Memory B cell (primary cell): ENCODE measurements at regions not wholly inside any gene's neighbourhood (a gene's known extent, or its start where the extent isn't known, plus 50 kb on each side); places are given as distances from the start of the nearest gene placed in this dataset.

Experiments used
- ATAC-seq: fragments of 150-1000 bp; cut with Tn5 transposase; 2 replicates; pipeline ENCODE4 v1.10.0; 2021; ENCODE audit warnings: low read depth, mild to moderate bottlenecking, moderate library complexity
- DNase-seq, 2 donors: peaks; one replicate each; pipeline ENCODE4 v3.0.0; 2022; ENCODE audit warnings: low spot score in 2 of 2
- H3K27ac Mint-ChIP-seq: one replicate; pipeline ENCODE4 v1.8.0; 2022; ENCODE audit warnings: mild to moderate bottlenecking, moderate library complexity, mixed read lengths
- H3K27me3 Mint-ChIP-seq: one replicate; pipeline ENCODE4 v1.8.0; 2022; ENCODE audit warnings: mixed read lengths
- H3K36me3 Mint-ChIP-seq: one replicate; pipeline ENCODE4 v1.8.0; 2022; ENCODE audit warnings: mild to moderate bottlenecking, mixed read lengths
- H3K4me1 Mint-ChIP-seq: one replicate; pipeline ENCODE4 v1.8.0; 2022; ENCODE audit warnings: mixed read lengths
- H3K4me3 Mint-ChIP-seq: one replicate; pipeline ENCODE4 v1.8.0; 2022; ENCODE audit warnings: mild to moderate bottlenecking, moderate library complexity, mixed read lengths
- H3K9me3 Mint-ChIP-seq: one replicate; pipeline ENCODE4 v1.8.0; 2022; ENCODE audit warnings: mixed read lengths

DNA sequence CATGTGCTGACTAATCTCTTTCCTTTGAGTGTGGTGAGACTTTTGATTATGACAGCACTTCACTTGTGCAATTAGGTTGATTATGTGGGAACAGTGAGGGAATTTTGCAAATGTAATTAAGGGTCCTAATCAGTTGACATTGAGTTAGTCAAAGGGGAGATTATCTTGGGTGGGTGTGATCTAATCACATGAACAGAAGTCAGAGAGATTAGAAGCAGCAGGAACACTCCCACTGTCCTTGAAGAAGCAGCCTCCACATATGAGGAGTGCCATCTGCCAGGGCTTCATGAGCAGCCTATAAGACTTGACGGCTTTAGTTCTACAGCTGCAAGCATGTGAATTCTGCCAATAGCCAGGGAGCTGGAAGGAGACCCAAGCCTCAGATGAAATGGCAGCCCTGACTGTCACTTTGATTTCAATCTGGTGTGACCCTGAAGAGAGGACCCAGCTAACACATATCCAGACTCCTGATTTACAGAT is 89.4 kb upstream of the APCDD1 start:
- no peak for DNase-seq
- Mint-ChIP-seq H3K4me1 (no peaks in the 10 kb centered on the region), H3K36me3 (peaks cover 4% of the 10 kb centered on the region), H3K27me3 (peaks cover 12% of the 10 kb centered on the region), H3K27ac (no peak overlapping the region), H3K4me3 (no peak overlapping the region), H3K9me3 (peaks cover 10% of the 10 kb centered on the region)
- ATAC-seq: no peak

- ATAC-seq: no peak
Observed at GRCh38 chr18:10365901-10366300, 88.5 kb upstream of the APCDD1 start.

DNA sequence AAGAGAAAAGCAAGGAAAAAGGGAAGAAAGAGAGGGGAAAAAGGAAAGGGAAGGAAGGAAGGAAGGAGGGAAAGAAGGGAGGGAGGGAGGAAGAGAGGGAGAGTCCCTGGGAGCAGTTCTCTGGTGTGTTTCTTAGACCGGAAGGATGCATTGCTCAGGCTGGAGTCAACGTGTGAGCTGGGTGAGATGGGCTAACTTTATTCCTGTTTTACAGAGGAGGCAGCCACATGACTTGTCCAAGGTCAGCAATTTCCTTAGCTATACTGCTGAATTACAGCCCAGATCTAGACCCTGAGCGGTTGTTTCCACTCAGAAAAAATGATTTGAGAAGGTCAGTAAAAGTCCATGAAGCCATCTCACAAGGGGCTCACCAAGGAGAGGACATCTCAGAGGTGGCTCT is 86.6 kb upstream of the APCDD1 start:
- peaks cover 4% of the 10 kb centered on the region for H3K36me3 Mint-ChIP-seq
- H3K4me1 Mint-ChIP-seq: no peaks in the 10 kb centered on the region
- H3K4me3 Mint-ChIP-seq: no peak overlapping the region
- ATAC-seq (no peak), DNase-seq (no peak)
- H3K9me3 Mint-ChIP-seq: peaks cover 8% of the 10 kb centered on the region
- peaks cover 12% of the 10 kb centered on the region for H3K27me3 Mint-ChIP-seq
- no peak overlapping the region for H3K27ac Mint-ChIP-seq

More at GRCh38 chr18:10365901-10366300, 88.5 kb upstream of the APCDD1 start:
- Mint-ChIP-seq H3K36me3 (peaks cover 4% of the 10 kb centered on the region), H3K4me3 (no peak overlapping the region), H3K4me1 (no peaks in the 10 kb centered on the region), H3K27me3 (peaks cover 12% of the 10 kb centered on the region), H3K27ac (no peak overlapping the region), H3K9me3 (peaks cover 10% of the 10 kb centered on the region)
- no peak for DNase-seq

GRCh38 chr18:10368456-10369453 is 85.7 kb upstream of the APCDD1 start:
- no peak overlapping the region for H3K27ac Mint-ChIP-seq
- peaks cover 12% of the 10 kb centered on the region for H3K27me3 Mint-ChIP-seq
- DNase-seq (no peak), ATAC-seq (no peak)
- H3K4me3 Mint-ChIP-seq: no peak overlapping the region
- no peaks in the 10 kb centered on the region for H3K4me1 Mint-ChIP-seq
- H3K9me3 Mint-ChIP-seq: peaks cover 5% of the 10 kb centered on the region
- H3K36me3 Mint-ChIP-seq: peaks cover 4% of the 10 kb centered on the region

DNA sequence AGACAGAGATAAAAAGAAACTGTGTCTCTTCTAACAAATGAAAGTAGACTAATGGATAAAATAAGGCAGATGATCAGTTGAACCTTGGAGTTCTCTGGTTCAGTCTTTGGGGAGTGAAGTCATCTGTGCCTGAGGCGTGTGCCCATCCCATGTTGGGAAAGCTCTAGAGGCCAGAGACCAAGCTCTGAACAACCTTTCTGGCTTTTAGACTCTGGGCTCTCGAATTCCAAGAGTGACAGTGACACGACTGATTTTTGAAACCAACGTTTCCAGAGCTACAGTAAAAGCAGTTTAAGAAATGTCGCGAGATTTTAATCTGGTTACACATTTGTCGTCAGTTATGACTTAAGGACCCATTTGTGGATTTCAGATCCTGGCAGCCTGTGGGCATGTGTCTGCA is 83.7 kb upstream of the APCDD1 start:
- DNase-seq (no peak), ATAC-seq (no peak)
- Mint-ChIP-seq H3K36me3 (peaks cover 2% of the 10 kb centered on the region), H3K4me1 (no peaks in the 10 kb centered on the region), H3K27ac (no peak overlapping the region), H3K4me3 (no peak overlapping the region), H3K9me3 (no peaks in the 10 kb centered on the region), H3K27me3 (peaks cover 12% of the 10 kb centered on the region)

GRCh38 chr18:10371165-10371564 is 83.3 kb upstream of the APCDD1 start:
- peaks cover 2% of the 10 kb centered on the region for H3K36me3 Mint-ChIP-seq
- H3K9me3 Mint-ChIP-seq: no peaks in the 10 kb centered on the region
- no peak overlapping the region for H3K27ac Mint-ChIP-seq

GRCh38 chr18:10374195-10374594 is 80.2 kb upstream of the APCDD1 start:
- no peak overlapping the region for H3K27ac Mint-ChIP-seq
- H3K4me1 Mint-ChIP-seq: no peaks in the 10 kb centered on the region
- no peaks in the 10 kb centered on the region for H3K9me3 Mint-ChIP-seq
- ATAC-seq (no peak), DNase-seq (no peak)
- no peak overlapping the region for H3K4me3 Mint-ChIP-seq
- peaks cover 2% of the 10 kb centered on the region for H3K27me3 Mint-ChIP-seq
- no peaks in the 10 kb centered on the region for H3K36me3 Mint-ChIP-seq

More at GRCh38 chr18:10371165-10371564, 83.3 kb upstream of the APCDD1 start:
- Mint-ChIP-seq H3K4me3 (no peak overlapping the region), H3K27me3 (peaks cover 12% of the 10 kb centered on the region), H3K4me1 (no peaks in the 10 kb centered on the region)
- ATAC-seq (no peak), DNase-seq (no peak)

GRCh38 chr18:10374636-10375293 is 79.7 kb upstream of the APCDD1 start:
- no peak overlapping the region for H3K27ac Mint-ChIP-seq
- no peaks in the 10 kb centered on the region for H3K9me3 Mint-ChIP-seq
- DNase-seq (no peak), ATAC-seq (no peak)
- H3K27me3 Mint-ChIP-seq: peaks cover 2% of the 10 kb centered on the region
- no peaks in the 10 kb centered on the region for H3K36me3 Mint-ChIP-seq
- H3K4me3 Mint-ChIP-seq: no peak overlapping the region
- no peaks in the 10 kb centered on the region for H3K4me1 Mint-ChIP-seq

DNA sequence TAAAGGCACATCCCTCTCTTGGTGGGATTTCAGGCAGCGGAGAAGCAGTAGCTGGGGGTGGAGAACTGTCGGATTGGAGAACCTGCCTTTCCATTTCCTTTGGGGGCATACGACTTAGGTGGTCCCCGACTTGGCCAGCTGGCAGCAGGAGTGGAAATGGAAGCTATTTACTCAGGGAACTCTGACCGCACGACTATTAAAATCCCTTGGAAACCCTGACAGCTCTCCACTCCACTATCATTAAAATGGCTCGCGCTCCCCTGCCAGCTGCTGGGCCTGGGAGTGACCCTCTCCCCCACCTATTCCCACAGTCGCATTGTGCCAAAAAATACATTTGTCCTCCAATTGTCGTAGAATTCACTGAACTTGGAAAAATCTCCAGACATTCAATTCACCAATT is 77.7 kb upstream of the APCDD1 start:
- H3K9me3 Mint-ChIP-seq: no peaks in the 10 kb centered on the region
- no peak overlapping the region for H3K27ac Mint-ChIP-seq
- H3K4me3 Mint-ChIP-seq: no peak overlapping the region
- peaks cover 2% of the 10 kb centered on the region for H3K27me3 Mint-ChIP-seq
- H3K36me3 Mint-ChIP-seq: no peaks in the 10 kb centered on the region
- DNase-seq (no peak), ATAC-seq (no peak)
- no peaks in the 10 kb centered on the region for H3K4me1 Mint-ChIP-seq

DNA sequence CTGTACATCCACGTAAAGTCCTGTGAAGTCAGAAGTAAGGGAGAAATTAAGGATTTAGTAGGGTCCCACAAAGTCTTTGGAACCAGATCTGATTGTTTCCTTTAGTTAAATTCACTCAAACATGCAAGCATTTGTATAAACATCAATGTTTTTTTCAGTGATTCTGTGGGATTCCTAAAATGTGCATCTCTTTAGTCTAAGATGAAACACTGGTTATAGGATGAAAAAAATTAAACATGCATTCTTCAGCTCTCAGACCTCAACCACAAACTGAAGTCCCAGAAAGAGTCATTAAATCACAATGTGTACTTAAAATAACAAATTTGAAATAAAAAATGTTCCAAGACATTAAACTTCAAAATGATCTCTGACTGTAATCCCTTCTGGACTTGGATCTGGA is 76.5 kb upstream of the APCDD1 start:
- DNase-seq (no peak), ATAC-seq (no peak)
- Mint-ChIP-seq H3K27me3 (peaks cover 2% of the 10 kb centered on the region), H3K36me3 (no peaks in the 10 kb centered on the region), H3K27ac (no peak overlapping the region), H3K4me1 (no peaks in the 10 kb centered on the region), H3K9me3 (no peaks in the 10 kb centered on the region), H3K4me3 (no peak overlapping the region)

DNA sequence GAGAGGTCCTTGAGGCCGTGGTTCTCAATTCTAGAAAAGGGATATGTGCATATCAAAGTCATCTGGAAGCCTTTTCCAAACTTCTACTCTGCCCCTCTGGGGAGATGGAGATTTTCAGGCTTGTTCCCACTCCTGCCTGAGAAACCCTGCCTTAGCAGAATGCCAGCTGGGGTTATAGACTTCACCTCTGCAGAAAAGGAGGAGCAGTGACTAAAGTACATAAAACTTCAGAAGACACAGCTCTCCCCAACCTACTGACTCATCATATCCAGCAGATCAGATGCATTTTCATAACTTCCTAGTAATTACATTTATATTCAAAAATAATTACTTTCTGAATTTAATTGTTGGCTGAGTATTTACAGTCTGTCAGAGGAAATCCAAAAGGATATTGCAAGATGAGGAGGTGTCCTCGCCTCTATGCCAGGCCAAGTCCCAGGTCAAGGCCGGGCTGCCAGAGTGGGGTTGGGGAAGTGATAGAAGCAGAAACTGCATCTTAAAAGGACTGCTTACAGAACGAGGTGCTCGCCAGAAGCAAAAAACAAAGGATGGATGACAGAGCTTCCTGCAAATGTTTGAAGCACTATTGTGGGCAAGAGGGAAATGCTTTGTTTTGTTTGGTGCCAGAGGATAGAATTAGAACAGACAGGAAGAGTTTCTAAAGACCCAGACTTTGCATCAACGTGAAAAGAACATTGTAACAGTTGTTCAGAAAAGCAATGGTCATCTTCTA is 75.6 kb upstream of the APCDD1 start:
- Mint-ChIP-seq H3K9me3 (no peaks in the 10 kb centered on the region), H3K27ac (no peak overlapping the region), H3K4me1 (no peaks in the 10 kb centered on the region), H3K4me3 (no peak overlapping the region), H3K36me3 (no peaks in the 10 kb centered on the region), H3K27me3 (peaks cover 2% of the 10 kb centered on the region)
- DNase-seq: no peak
- ATAC-seq: no peak

DNA sequence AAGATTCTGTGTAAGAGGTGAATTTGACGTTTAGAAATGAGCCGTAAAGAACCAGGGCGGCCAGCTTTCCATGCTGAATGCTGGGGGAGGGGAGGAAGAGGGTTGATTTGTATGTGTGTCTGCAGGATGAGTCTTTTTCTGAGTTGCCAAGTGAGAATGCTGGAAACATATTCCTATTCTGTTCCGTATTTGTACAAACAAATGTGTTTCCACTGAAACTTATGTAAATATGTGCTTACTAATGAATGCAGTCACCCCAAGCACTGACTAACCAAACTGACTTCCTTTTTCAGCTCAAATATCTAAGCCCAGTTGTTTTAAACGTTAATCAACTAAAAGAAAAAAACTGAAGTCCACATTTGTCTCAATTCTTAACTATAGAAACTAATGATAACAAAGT is 74.9 kb upstream of the APCDD1 start:
- no peak for ATAC-seq
- H3K27me3 Mint-ChIP-seq: peaks cover 2% of the 10 kb centered on the region
- no peaks in the 10 kb centered on the region for H3K36me3 Mint-ChIP-seq
- DNase-seq: no peak
- no peaks in the 10 kb centered on the region for H3K9me3 Mint-ChIP-seq
- H3K27ac Mint-ChIP-seq: no peak overlapping the region
- no peaks in the 10 kb centered on the region for H3K4me1 Mint-ChIP-seq
- H3K4me3 Mint-ChIP-seq: no peak overlapping the region

GRCh38 chr18:10381516-10381915 is 72.9 kb upstream of the APCDD1 start:
- DNase-seq (no peak), ATAC-seq (no peak)
- Mint-ChIP-seq H3K27me3 (peaks cover 2% of the 10 kb centered on the region), H3K4me3 (no peak overlapping the region), H3K36me3 (no peaks in the 10 kb centered on the region), H3K9me3 (no peaks in the 10 kb centered on the region), H3K27ac (no peak overlapping the region), H3K4me1 (no peaks in the 10 kb centered on the region)

DNA sequence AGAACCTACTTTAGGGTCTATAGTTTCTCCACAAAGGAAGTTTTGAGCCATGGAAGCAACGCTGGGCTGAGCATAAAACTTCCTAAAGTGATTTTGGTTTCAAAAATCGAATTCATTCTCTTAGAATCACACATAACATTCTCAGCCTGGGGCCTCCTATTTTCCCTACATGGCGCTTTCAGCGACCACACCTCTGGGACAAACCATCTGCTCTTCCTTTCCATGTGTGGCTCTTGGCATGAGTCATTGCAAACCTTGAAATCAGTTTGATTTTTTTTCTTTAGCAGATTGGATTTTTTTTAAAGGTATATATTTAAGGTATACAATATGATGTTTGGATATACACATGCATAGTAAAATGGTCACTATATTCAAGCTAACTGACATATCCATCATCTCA is 72.5 kb upstream of the APCDD1 start:
- Mint-ChIP-seq H3K27me3 (peaks cover 2% of the 10 kb centered on the region), H3K4me3 (no peak overlapping the region), H3K4me1 (no peaks in the 10 kb centered on the region), H3K9me3 (no peaks in the 10 kb centered on the region), H3K36me3 (no peaks in the 10 kb centered on the region), H3K27ac (no peak overlapping the region)
- no peak for DNase-seq
- no peak for ATAC-seq
